ENCODE measurements at regions not wholly inside any gene's neighbourhood (a gene's known extent, or its start where the extent isn't known, plus 50 kb on each side); places are given as distances from the start of the nearest gene placed in this dataset.
"Not testable (repeated sequence)": the region's sequence is repeated elsewhere in the genome, so short reads cannot be mapped to it uniquely, and the experiment has no call there.

DNA sequence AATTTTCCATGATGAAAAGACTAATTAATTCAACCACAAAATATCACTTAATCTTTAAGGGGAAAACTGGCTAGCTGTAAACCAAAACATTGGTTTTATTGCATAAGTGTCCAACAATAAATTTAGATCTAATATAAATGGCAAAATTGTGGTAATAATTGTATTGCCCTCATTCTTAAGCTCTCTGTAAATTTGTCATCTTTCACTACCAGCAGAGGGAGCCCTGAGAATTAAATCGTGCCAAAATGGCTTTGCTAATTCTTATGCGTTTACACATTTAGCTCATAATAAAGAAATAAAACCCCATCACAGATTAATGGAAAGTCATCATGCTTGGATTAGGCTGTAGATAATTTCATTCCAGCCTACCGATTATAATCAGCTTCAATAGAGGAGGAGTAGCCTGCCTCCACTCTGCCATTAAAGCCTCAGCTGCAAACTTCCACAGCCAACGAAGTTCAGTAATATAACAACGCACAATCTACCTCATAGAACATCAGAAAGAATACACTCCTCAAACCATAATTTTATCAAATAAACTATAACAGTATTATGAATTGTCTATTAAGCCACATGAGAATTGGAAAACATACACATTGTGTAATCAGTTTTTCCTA is 70.0 kb upstream of the ATP5MC3 start:
- Histone ChIP-seq H3K27me3 (ENCODE audit: control insufficient read depth, insufficient read depth, low read length) (no peaks in the 10 kb centered on the region), H3K4me1 (ENCODE audit: control insufficient read depth, insufficient read depth, low read length) (no peaks in the 10 kb centered on the region), H3K36me3 (ENCODE audit: control insufficient read depth, insufficient read depth, low read length) (no peaks in the 10 kb centered on the region), H3K9ac (ENCODE audit: low read depth, low read length) (no peak overlapping the region), H3K9me3 (ENCODE audit: control insufficient read depth, insufficient read depth, low read length) (no peaks in the 10 kb centered on the region), H3K4me3 (ENCODE audit: low read depth, low read length) (no peak overlapping the region)

DNA sequence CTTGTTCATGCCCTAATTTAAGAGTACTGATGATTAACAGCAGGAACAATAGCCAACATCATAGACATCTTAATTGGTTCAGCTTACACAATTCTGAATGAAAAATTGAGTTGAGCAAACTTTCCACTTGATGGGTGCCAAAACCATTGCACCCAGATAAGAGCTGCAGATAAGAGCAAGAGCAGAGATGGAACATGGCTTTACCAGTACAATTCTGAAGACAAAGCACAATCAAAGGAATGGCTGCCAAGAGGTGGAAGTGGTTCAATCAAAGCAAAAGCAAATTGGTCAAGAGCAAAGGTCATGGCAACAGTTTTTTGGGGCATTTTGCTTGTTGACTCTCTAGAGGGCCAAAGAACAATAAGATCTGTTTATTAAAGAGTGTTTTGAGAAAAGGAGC is 65.6 kb upstream of the ATP5MC3 start:
- Histone ChIP-seq H3K4me3 (ENCODE audit: low read depth, low read length) (no peak overlapping the region), H3K36me3 (ENCODE audit: control insufficient read depth, insufficient read depth, low read length) (no peaks in the 10 kb centered on the region), H3K9me3 (ENCODE audit: control insufficient read depth, insufficient read depth, low read length) (no peaks in the 10 kb centered on the region), H3K9ac (ENCODE audit: low read depth, low read length) (no peak overlapping the region), H3K27me3 (ENCODE audit: control insufficient read depth, insufficient read depth, low read length) (no peaks in the 10 kb centered on the region), H3K4me1 (ENCODE audit: control insufficient read depth, insufficient read depth, low read length) (no peaks in the 10 kb centered on the region)

DNA sequence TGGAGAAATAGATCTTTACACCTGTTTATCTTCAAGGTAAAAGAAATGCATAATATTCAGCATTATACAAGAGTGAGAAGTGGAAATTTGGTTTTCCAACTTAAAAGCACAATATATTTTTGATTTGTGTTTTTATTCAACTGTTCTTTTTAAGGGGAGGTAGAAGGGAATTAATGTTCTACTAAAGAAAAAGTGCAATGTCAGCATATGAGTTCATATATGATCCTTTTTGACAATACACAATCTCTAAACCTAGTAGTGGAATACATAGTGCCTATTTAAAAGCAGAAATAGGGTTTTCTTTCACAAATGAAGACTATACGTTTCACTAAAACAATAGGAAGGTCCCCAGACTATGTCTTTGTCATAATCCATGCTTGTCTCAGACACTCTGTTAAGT is 63.2 kb upstream of the ATP5MC3 start:
- no peak overlapping the region for H3K4me3 ChIP-seq (ENCODE audit: low read depth, low read length)
- no peaks in the 10 kb centered on the region for H3K27me3 ChIP-seq (ENCODE audit: control insufficient read depth, insufficient read depth, low read length)
- H3K4me1 ChIP-seq (ENCODE audit: control insufficient read depth, insufficient read depth, low read length) = no peaks in the 10 kb centered on the region
- H3K36me3 ChIP-seq (ENCODE audit: control insufficient read depth, insufficient read depth, low read length) = no peaks in the 10 kb centered on the region
- H3K9me3 ChIP-seq (ENCODE audit: control insufficient read depth, insufficient read depth, low read length) = no peaks in the 10 kb centered on the region
- no peak overlapping the region for H3K9ac ChIP-seq (ENCODE audit: low read depth, low read length)

DNA sequence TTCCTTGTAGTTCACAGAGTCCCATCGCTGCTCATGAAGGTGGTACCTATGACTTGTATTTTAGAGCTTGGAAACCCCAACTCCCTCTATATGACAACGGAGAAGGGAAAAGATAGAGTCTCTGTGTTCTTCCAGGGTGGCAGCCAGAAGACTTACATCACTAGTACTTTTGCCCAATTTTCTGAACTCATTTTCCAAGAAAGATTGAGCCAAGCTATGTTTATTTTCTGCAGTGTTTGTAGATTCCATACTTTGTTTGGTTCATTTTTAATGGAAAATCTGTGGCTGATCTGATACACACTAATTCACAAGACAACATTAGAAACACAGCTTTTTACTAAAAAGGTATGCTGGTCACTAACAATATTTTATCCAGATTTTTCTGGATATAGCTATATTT is 60.2 kb upstream of the ATP5MC3 start:
- Histone ChIP-seq H3K27me3 (ENCODE audit: control insufficient read depth, insufficient read depth, low read length) (no peaks in the 10 kb centered on the region), H3K9me3 (ENCODE audit: control insufficient read depth, insufficient read depth, low read length) (peaks cover 3% of the 10 kb centered on the region)

DNA sequence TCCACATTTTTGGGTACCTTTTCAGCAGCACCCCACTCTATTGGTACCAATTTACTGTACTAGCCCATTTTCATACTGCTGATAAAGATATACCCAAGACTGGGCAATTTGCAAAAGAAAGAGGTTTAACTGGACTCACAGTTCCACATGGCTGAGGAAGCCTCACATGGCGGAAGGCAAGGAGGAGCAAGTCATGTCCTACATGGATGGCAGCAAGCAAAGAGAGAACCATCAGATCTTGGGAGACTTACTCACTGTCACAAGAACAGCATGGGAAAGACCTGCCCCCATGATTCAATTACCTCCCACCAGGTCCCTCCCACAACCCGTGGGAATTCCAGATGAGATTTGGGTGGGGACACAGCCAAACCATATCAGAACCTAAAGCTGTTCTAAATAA is 58.5 kb upstream of the ATP5MC3 start:
- H3K9me3 ChIP-seq (ENCODE audit: control insufficient read depth, insufficient read depth, low read length); H3K36me3 ChIP-seq (ENCODE audit: control insufficient read depth, insufficient read depth, low read length); H3K4me3 ChIP-seq (ENCODE audit: low read depth, low read length); H3K27me3 ChIP-seq (ENCODE audit: control insufficient read depth, insufficient read depth, low read length); H3K9ac ChIP-seq (ENCODE audit: low read depth, low read length); H3K4me1 ChIP-seq (ENCODE audit: control insufficient read depth, insufficient read depth, low read length): not testable (repeated sequence)

More for the DNA sequence above, 60.2 kb upstream of the ATP5MC3 start:
- Histone ChIP-seq H3K36me3 (ENCODE audit: control insufficient read depth, insufficient read depth, low read length) (no peaks in the 10 kb centered on the region), H3K4me1 (ENCODE audit: control insufficient read depth, insufficient read depth, low read length) (no peaks in the 10 kb centered on the region), H3K4me3 (ENCODE audit: low read depth, low read length) (no peak overlapping the region), H3K9ac (ENCODE audit: low read depth, low read length) (no peak overlapping the region)

DNA sequence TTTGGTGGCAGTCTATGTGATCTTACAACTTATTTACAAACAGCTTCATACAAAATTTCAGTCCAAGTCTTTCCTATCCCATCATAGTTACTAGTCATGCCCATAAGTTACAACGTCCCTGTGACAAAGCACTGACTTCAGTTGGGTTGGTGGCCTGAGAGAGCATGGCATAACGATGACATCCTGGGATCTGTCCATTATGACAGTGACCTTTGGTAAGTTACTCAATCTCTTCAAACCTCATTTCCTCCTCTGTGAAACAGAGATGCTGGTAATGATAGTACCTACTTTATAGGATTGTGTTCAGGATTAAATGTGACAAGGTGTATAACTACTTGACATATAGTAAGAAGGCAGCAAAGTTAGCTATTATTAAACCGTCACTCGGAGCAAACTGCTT is 55.4 kb upstream of the ATP5MC3 start:
- H3K36me3 ChIP-seq (ENCODE audit: control insufficient read depth, insufficient read depth, low read length) = no peaks in the 10 kb centered on the region
- no peak overlapping the region for H3K9ac ChIP-seq (ENCODE audit: low read depth, low read length)
- no peaks in the 10 kb centered on the region for H3K27me3 ChIP-seq (ENCODE audit: control insufficient read depth, insufficient read depth, low read length)
- peaks cover 3% of the 10 kb centered on the region for H3K9me3 ChIP-seq (ENCODE audit: control insufficient read depth, insufficient read depth, low read length)
- H3K4me1 ChIP-seq (ENCODE audit: control insufficient read depth, insufficient read depth, low read length) = no peaks in the 10 kb centered on the region
- H3K4me3 ChIP-seq (ENCODE audit: low read depth, low read length) = no peak overlapping the region

DNA sequence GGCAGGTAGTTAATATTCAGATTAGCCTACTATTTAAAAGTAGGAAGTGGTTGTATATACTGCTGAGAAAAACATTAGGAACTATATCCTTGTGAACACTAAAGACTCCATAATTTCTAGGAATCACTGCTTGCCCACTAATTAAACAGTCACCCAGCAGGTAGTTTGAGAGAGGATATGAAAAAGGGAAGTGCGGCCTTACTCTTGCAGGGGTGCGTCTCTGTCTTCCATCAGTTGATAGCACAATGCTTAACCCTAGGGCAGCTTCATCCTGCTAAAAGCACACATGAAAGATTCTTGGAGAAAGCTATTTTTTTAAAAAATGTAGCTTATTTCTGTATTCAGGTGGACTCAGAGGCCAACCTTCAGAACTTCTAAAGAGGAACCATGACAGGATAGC is 53.1 kb upstream of the ATP5MC3 start:
- no peaks in the 10 kb centered on the region for H3K4me1 ChIP-seq (ENCODE audit: control insufficient read depth, insufficient read depth, low read length)
- peaks cover 3% of the 10 kb centered on the region for H3K9me3 ChIP-seq (ENCODE audit: control insufficient read depth, insufficient read depth, low read length)
- no peaks in the 10 kb centered on the region for H3K36me3 ChIP-seq (ENCODE audit: control insufficient read depth, insufficient read depth, low read length)
- H3K9ac ChIP-seq (ENCODE audit: low read depth, low read length) = no peak overlapping the region
- no peak overlapping the region for H3K4me3 ChIP-seq (ENCODE audit: low read depth, low read length)
- H3K27me3 ChIP-seq (ENCODE audit: control insufficient read depth, insufficient read depth, low read length) = no peaks in the 10 kb centered on the region

DNA sequence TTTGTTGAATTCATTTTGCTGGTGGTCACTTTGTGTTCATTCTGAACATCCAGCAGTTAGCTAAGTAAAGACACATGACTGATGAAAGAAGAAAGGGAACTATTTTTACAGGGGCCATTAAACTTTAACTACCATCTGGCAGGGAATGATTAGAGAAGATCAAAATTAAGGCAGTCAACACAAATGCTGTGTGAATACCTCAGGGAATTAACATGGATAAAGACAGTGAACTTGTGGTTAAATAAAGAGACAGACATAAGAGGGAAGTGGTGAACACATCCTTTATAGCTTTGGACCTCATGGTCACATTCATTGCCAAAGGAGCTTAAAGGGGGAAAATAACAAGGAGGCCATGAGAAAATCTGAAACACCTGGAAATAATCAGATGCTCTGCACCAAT is 52.6 kb upstream of the ATP5MC3 start:
- Histone ChIP-seq H3K36me3 (ENCODE audit: control insufficient read depth, insufficient read depth, low read length) (no peaks in the 10 kb centered on the region), H3K27me3 (ENCODE audit: control insufficient read depth, insufficient read depth, low read length) (no peaks in the 10 kb centered on the region), H3K9ac (ENCODE audit: low read depth, low read length) (no peak overlapping the region), H3K4me1 (ENCODE audit: control insufficient read depth, insufficient read depth, low read length) (no peaks in the 10 kb centered on the region), H3K9me3 (ENCODE audit: control insufficient read depth, insufficient read depth, low read length) (peaks cover 3% of the 10 kb centered on the region), H3K4me3 (ENCODE audit: low read depth, low read length) (no peak overlapping the region)

DNA sequence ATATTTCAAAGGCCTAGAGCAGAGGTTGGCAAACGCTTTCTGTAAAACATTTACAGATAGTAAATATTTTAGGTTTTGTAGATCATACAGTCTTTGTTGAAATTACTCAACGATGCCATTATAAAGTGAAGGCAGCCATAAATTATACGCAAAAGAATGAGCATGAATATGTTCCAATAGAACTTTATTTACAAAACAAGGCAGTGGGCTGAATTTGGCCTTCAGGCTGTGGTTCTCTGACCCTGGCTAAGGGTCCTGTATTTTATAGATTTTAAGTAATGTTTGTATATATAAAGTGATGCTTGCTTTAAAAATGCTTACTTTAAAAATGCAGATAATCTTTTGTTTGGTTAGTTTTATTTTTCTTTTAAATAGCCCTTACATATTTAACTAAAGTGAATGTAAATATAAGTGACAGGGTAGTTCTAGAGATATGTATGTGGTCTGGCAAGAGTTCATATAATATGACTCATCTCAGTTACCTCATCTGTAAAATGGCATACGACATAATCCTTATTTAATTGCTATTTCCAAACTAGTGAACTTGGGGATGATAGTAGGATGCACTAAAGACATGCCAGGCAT is 51.7 kb upstream of the ATP5MC3 start:
- no peaks in the 10 kb centered on the region for H3K27me3 ChIP-seq (ENCODE audit: control insufficient read depth, insufficient read depth, low read length)
- H3K9me3 ChIP-seq (ENCODE audit: control insufficient read depth, insufficient read depth, low read length) = no peaks in the 10 kb centered on the region
- no peak overlapping the region for H3K4me3 ChIP-seq (ENCODE audit: low read depth, low read length)
- H3K9ac ChIP-seq (ENCODE audit: low read depth, low read length) = no peak overlapping the region
- H3K36me3 ChIP-seq (ENCODE audit: control insufficient read depth, insufficient read depth, low read length) = no peaks in the 10 kb centered on the region
- H3K4me1 ChIP-seq (ENCODE audit: control insufficient read depth, insufficient read depth, low read length) = no peaks in the 10 kb centered on the region
